NCI-H2171 (cell line): ENCODE measurements at regions not wholly inside any gene's neighbourhood (a gene's known extent, or its start where the extent isn't known, plus 50 kb on each side); places are given as distances from the start of the nearest gene placed in this dataset.

Source experiments
- DNase-seq: peaks from one replicate; lab custom pipeline; 2025; lab: John Stamatoyannopoulos, UW

DNA sequence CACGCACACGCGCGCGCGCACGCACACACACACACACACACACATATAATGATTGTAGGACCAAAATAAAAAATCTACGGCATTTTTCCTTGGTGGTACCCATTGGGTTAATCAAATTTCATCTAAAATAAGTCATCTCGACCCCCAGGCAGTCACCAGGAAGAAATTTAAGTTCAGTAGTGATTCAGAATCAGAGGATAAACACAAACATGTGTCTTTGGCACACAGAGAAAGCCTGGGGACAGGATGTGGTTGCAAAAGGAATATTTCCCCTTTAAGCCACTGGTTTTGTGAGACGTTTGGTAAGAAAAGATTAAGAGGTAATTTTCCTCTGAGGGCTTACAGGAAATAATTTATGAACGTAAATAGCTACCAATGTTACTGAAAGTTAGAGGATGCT is 171.6 kb upstream of the PIEZO2 start:
- DNase-seq, result no peak

DNA sequence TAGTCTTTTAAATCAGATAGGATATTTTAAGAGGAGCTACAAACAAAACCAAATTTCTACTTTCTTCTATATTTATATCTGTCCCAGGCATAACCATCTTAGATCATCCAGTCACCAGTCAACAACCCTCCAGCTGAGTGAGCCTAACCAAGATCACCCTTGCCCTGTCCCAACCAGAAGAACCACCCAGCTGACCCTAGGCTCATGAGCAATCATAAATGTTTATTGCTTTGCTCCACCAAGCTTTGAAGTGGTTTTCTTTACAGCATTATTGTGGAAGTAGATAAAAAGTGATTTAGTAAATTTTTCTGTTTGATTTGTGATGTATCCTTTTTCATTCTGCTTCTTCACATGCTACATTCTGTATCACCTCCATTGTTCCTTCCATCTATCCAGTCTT is 167.2 kb upstream of the PIEZO2 start:
- DNase-seq, result no peak

DNA sequence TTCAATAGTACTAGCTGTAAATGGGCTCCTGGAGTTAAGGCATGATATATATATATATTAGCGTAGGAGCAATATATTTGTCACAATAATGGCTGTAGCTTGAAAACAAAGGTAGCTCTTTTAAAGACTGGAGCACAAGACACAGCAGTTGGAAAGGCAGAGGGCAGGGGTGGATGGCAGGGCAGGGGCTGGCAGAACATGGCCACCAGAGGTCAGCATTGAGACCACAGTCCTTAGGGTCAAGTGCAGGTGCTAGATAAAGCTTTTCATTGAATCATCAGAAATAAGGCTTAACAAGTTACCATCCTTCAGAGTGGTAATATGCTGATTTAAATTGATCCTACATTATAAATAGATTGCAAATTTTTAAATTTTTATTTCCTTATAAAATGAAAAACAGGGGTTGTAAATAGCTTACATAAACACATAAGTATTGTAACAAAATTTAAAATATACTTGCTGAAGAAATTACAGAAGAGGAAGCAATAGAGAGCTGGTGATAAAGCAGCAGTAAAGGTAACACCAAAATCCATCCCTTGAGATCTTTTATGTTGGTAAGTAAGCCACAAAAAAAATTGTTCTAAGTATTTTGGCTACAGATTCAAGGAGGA is 161.2 kb upstream of the PIEZO2 start:
- DNase-seq, result peak; percentile 2

DNA sequence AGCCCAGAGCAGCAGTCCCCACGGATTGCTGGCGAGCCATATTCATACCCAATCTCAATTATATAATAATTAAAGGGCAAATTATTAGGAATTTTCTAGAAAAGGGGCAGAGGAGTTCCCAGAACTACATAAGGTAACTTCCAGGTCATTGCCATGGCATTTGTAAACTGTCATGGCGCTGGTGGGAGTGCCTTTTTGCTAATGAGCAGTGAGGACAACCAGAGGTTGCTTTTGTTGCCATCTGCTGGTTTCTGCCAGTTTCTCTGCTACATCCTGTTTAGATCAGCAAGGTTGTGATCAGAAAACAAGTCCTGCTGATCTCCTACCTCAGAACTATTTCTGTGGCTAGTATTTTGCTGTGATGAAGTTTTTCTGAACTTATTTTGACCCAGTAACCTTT is 159.8 kb upstream of the PIEZO2 start:
- no peak for DNase-seq

DNA sequence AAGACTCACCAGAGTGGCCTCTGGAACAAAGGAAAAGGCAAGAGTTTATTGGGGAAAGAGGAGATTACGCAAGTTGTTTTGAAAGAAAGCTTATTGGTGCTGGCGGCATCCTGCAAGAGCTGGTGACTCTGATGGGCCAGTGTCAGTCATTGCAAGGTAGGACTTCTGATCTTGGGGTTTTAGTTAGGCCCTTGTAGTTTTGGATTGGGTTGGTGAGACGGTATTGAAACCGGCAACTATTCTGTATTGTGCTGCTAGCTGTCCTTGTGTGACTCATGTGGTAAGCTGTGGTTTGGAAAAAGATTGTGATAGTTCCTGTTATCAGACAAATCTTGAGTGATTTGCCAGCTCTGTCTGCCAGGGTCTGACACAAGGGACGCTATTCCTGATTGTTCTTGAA is 159.1 kb upstream of the PIEZO2 start:
- no peak for DNase-seq

DNA sequence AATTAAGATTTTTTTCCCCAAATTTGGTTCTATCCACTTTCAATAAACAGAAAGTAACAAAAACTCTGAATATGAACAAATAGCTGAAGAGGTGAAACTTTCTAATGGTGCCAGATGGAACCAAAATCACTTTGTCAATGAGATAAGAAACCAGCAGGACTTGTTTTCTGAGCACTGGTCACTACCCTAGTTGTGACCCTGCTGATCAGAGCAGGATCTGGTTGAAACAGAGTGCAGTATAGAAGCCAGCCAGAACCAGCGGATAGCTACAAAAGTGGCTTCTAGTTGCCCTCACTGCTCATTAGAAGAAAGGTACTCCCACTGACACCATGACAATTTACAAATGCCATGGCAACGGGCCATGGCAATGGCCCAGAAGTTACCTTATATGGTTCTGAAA is 158.3 kb upstream of the PIEZO2 start:
- no peak for DNase-seq

DNA sequence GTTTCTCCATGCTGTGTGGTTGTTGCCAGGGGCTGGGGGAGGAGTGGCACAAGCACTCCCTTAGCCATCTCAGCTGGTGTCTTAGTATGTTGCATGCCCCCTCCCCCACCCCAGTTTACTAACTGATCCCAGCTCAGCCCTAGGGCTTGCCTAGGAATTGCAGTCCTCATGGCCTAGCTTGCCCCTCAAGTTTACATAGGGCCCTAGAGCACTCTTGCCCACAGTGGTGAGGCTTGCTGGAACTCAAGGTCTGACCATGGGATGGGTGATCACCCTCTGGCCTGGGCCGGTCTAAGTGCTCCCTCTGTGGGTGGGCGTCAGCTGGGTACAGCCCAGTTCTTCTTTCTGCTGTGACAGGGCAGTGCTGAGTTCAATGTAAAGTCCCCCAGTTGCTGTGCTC is 156.1 kb upstream of the PIEZO2 start:
- no peak for DNase-seq

DNA sequence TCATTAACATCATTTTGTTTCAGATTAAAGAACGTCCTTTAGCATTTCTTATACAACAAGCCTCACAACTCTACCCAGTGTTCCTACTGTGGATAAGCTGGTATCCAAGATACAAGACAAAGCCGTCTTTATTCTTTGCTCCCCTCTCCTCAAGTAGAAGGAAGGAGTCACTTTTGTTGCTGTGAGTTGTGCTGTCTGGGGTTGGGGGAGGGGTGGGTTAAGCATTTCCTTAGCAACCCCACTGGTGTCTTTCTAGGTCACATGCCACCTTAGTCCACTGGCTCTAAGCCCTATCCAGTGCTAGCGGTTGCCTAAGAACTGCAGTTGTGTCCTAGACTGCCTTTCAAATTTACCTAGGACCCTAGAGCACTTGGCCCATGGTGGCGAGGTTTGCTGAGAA is 155.6 kb upstream of the PIEZO2 start:
- no peak for DNase-seq

DNA sequence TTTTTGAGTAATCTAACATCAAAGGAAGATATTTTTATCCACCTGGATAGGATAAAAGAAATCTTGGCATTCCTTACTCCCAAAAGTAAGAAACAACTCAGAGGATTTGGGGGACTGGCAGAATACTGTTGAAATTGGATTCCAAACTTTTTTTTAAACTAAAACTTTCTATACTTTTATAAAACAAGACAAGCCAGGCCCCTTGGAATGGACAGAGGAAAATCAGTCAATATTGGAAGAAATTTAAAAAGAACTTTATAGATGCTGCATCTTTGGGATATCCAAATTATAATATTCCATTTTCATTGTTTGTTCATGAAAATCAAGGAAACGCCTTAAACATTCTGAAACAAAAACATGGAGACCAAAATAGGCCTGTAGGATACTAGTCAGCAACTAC is 147.6 kb upstream of the PIEZO2 start:
- DNase-seq, result no peak

DNA sequence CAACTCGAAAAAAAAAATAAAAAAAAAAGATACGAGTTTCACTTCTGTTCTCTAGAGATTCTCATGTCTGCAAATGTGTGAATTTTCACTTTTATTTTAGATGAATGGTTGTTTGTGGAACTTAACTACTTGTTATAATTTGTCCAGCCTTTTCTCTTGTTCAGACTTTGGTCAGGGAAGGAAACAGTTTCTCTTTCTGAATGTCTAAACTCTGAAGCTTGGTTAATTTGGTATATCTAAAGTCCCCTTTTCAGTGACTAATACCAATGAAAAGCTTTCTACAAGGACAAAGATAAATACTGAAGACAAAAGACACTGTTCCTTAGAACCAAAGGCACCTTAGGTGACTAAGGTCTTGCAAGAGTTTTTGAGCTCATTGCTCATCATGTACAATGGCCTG is 144.4 kb upstream of the PIEZO2 start:
- DNase-seq, result no peak

DNA sequence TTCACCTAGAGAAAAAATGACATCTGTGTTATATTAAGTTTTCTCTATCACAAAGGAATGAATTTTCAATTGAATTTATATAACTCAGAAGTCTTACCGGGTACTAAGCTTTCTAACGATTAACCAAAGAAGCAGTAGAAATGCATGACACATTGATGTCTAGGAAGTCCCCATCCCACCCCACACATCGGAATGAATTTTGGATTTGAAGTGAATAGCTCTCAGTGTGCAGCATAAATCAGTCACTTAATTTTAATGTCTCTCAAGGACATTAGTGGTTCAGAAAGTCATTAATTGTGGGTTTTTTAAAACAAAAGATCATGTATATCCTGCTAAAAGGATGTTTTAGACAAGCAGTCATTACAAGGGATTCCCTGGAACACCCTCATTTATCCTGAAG is 141.4 kb upstream of the PIEZO2 start:
- DNase-seq, result no peak

DNA sequence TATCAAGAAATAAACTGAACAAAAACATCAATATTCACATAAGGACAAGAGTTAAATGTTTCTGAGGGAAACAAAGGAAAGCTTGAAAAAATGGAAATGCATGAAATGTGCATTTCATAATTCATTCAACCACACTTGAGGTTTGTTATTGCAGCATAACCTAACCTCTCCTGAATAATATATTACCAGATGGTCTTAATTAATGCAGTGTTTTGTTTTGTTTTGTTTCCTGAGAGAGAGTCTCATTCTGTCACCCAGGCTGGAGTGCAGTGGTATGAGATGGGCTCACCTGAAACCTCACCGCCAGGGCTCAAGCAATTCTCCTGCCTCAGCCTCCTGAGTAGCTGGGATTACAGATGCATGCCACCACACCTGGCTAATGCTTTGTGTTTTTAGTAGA is 139.9 kb upstream of the PIEZO2 start:
- no peak for DNase-seq

DNA sequence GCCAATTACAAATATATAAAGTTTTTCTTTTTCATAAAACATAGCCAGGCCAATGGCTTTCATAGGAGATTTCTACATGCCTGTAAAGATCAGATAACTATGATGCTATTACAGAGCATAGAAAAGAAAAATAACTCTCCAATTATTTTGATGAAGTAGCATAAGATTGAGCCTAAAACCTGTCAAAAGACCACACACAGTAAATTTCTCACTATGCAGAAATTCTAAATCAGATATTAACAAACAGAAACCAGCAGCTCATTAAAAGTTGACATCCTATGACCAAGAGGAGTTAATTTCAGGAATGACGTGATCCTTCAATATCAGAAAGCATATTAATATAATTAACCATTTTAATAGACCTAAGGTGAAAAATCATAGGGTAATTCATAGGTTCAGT is 139.0 kb upstream of the PIEZO2 start:
- no peak for DNase-seq

DNA sequence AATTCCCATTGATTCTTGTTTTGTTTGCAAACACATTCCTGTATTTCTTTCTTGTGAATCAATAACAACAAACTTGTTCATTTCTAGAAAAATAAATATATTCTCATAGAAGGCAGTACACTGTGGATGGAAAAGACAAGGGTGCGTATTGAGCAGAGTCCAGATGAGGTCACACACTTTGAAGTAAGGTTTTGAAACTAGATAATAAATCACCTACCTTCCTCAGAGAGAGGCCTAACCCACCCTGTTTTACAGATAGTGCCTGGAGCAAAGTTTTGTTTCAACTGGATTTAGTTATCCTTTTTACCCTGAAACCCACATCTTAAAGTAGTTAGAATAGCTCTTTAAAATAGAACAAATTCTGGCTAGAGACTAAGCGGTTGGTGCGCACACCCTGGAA is 137.1 kb upstream of the PIEZO2 start:
- DNase-seq, result no peak

DNA sequence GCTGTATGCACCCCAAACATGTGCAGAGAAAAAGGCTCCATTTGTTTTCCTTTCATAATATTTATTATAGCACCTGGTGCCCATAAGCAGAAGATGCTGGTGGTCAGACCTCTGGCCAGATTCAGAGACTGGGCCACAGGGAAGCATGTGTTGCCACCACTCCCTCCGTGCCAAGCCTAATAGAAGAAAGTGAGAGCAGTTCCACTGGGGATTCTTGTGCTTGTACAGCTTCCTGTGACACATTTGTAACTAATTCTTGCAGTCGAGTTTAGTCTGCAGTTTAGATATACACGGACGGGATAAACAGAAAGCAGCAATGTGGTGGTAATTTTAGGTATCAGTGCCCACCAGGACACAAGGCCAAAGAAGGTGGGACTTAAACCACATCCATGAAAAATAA is 135.4 kb upstream of the PIEZO2 start:
- DNase-seq, result no peak

DNA sequence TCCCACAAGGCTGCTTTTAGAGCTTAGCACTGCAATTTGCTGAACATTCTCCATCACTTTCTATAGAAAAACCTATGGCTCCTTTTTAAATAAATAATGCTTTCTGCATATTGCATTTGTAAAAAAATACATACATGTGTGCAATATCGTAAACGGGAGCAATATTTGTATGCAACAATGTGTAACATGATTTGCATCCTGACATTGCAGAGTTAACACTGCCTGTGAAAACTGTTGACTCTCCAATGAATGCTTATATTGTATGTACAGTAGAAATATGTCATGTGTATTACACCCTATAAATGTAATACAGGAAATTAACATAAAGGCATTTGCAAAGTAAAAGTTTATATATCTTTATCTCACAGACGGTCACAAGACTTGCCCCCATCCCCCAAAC is 135.0 kb upstream of the PIEZO2 start:
- DNase-seq, result no peak

DNA sequence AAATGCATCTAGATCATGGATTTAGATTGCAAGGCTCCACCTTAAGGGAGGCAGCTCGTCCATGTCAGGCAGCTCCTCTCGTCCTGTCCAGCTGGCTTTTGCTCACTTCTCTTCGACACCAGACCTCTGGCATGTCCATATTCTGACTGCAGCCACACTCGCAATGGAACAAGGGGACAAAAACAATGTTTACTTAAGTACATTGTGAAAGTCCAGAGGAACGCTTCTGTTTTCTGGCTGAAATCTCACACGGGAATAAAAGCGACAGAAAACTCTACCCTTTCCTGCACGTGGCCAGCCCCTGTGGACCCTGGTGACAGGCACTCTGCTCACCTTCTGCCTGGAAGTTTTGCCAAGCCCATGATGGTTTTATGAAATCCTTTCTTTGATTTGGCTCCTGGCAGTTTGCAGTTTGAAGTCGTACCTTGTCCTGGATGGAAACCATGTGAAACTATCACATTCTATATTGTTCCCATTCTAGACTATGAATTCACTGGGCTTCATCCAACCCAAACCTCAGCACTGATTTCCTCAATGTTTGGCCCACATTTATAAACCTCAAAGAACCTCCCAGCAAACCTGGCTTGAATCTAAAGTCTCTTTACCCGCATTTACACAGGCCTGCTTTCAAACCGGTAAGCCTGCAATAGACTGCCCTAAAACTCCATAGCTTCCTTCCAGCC is 134.3 kb upstream of the PIEZO2 start:
- DNase-seq, result no peak

DNA sequence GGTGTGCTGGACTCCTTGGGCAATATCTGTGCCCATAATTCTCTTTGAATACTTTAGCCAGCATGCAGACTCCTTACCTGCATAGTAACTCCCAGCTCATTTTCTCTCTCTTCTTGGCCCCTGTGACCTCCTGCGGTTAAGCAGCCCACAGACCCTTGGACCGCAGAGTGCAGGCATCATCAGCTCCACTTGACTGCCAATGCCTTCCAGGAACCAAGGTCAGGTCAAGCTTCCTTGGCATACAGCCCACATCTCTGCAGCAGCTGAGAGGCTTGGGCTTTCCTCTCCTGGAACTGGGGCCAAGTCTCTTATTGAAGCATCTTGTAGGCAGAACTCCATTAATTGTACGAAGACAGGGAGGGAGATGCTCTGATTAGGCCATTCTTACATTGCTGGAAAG is 130.1 kb upstream of the PIEZO2 start:
- no peak for DNase-seq

DNA sequence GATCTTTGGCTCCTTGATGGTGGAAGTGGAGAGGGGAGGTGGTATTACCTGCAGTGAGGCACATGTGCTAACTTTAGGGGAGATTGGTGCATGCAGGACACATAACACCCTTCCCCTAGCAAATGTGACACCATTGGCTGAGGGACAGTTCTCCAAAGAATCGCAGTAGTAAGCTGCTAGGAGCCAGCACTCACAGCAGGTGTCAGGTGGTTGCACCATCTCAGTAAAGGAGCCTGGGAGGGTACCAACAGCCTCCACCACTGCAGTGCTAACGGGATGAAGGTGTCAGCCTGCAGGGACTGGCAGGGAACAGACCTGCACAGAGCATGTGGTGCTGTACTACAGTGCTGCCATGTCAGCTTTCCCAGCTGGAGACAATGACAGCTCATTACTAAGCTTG is 127.3 kb upstream of the PIEZO2 start:
- DNase-seq, result no peak

DNA sequence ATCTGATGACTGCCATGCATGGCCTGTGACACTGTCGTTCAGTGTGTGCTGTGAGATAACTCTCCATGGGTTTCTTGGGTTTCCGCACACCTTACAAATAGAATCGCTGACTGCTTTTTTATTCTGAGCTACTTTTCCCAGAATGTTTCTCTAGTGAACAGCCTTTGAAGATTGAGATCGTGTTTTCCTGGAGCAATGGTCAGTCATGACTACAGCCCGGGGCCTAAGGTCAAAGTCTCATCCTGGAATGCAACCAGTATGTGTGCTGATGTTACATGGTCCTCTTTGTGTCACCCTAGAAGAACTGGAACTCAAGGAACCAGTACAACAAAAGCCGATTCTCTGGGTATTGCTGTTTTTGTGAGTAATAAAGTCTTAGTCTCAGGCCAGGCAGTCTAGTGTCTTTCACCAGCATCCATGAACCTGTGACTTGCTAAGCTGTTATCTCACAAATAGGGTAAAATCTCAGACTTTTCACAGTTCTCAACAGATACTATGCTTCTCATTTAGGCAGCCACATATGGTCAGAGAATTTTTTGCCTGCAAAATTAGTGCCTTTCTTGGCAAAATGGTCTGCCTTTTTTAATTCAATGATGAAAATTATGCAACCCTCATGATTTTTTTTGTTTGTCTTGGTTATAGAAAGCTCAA is 124.9 kb upstream of the PIEZO2 start:
- no peak for DNase-seq

DNA sequence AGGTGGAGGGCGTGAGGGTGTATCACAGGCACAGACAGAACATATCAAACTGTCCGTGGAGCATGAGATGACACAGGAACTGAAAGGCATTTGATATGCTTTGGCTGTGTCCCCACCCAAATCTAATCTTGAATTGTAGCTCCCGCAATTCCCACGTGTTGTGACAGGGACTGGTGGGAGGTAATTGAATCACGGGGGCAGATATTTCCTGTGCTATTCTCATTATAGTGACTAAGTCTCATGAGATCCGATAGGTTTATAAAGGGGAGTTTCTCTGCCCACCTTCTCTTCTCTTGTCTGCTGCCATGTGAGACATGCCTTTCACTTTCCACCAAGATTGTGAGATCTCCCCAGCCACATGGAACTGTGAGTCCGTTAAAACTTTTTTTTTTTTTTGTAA is 123.1 kb upstream of the PIEZO2 start:
- no peak for DNase-seq

DNA sequence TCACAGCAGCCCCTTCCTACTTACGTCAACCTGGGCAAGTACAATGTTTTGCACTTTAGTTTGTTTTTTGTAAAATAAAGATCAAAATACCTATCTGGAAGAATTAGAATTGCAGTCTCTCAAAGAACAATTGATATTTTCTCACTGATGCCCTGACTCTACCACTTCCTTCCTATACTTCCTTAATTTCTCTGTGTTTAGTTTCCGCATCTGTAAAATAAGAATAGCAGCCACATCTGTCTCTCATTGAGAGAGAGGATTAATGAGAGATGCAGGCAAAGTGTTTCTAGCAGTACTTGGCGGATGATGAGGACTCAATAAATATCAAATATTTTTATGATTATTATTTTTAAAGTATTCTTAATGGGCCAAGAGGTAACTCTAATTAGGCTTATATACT is 122.6 kb upstream of the PIEZO2 start:
- no peak for DNase-seq

DNA sequence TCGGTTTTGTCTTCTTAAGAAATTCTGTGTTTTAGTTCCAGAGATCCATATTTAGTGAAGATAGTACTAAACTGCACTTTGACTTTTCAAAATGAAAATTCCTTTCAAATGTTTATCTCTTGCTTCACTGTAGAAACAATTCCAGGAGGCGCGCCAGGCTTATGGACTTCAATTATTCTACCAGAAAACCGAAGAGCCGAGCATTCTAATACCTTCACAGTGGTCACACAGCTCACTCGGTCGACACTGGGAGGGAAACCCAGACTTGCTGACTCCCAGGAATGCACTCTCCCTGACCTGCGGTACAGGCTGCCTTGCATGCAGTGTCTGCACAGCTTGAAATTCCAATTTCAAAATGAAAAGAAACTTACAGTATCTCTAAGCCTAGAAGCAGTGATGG is 119.9 kb upstream of the PIEZO2 start:
- DNase-seq, result no peak

DNA sequence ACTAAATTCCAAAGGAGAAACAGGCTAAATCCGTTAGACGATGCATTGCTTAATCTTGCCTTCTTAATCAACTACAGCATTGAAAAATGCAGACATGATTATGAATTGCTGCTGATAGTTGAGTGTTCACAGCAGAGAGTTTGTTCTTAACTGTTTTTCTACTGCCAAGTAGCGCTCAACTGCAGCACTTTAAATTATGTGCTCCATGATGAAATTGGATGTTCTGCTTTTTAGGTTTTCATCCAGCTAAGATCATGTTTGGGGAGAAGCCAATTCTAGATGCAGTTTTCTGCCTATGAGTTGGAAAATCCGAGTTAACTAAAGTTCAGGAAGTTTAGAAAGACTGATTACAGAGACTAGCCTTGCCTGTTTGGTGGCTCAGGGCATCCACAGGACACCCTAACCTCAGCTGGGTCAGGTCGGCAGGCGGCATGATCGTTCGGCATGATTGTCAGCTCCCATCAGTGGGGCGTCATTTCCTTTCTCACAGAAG is 119.4 kb upstream of the PIEZO2 start:
- DNase-seq, result no peak
